ENCODE measurements at regions not wholly inside any gene's neighbourhood (a gene's known extent, or its start where the extent isn't known, plus 50 kb on each side); places are given as distances from the start of the nearest gene placed in this dataset.
"Not testable (repeated sequence)": the region's sequence is repeated elsewhere in the genome, so short reads cannot be mapped to it uniquely, and the experiment has no call there.

DNA sequence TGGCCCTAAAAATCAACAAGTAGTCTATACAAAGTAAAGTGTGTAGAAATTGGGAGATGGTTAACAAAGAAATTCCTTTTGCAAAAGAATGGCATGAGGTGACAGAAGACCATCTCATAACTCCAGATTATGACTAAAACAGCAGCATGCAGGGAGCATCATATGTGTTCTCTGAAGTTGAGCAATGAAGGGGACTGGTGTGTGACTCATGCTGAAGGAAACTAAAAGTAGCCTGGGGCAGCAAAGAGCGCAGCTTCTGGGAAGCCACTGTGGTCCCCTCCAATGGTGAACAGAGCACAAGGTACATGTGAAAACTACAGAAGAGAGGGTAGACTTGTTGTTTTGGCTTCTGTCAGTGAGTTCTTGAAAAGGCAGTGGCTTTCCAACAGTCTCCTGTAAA is 133.4 kb downstream of the MACC1 start:
- Histone ChIP-seq H3K36me3 (replicated peaks; ENCODE audit: control insufficient read depth, insufficient read depth, low read length) (no peaks in the 10 kb centered on the region), H3K4me3 (ENCODE audit: insufficient read depth, low read depth, low read length) (no peak overlapping the region), H3K27me3 (ENCODE audit: control insufficient read depth, insufficient read depth, low read length) (no peaks in the 10 kb centered on the region)
- no peak for DNase-seq

DNA sequence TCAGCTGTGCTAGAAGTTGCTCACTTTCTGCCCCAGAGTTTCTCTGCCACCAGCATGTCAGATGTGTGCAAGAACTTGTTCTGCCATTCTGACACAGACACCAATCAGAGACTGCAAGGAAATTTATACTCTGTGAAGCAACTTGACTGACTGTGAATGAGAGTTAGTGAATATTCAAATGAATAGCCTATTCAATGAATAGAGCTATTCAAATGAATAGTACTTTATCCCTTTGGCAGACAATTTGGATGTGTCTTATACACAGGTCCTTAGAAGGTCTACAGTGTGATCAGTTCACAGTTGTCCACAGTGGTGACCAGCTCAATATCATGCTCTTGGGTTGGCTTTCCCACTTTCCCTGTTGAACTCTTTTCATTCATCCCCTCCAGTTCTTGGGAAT is 138.1 kb downstream of the MACC1 start:
- no peaks in the 10 kb centered on the region for H3K27me3 ChIP-seq (ENCODE audit: control insufficient read depth, insufficient read depth, low read length)
- DNase-seq, result no peak
- no peaks in the 10 kb centered on the region for H3K36me3 ChIP-seq (replicated peaks; ENCODE audit: control insufficient read depth, insufficient read depth, low read length)
- no peak overlapping the region for H3K4me3 ChIP-seq (ENCODE audit: insufficient read depth, low read depth, low read length)

DNA sequence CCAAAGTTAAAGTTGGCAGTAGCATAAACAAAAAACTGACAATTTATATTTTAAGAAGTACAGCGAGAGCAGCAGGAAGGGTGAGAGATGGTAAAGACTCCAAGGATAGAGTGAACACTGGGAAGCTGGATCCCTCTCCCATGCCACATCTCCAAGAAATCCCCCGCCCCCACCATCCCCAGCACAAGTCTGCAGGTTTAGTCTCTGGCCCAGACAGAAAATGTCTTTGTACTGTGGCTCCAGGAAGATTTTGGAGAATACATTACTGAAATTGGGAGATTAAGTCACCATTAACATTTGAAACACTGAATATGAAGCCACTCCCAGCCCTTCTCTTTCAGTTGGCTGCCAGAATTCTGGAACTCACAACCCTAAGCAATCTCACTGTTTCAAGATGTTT is 140.3 kb downstream of the MACC1 start:
- DNase-seq, result no peak
- H3K36me3 ChIP-seq (replicated peaks; ENCODE audit: control insufficient read depth, insufficient read depth, low read length), result no peaks in the 10 kb centered on the region

DNA sequence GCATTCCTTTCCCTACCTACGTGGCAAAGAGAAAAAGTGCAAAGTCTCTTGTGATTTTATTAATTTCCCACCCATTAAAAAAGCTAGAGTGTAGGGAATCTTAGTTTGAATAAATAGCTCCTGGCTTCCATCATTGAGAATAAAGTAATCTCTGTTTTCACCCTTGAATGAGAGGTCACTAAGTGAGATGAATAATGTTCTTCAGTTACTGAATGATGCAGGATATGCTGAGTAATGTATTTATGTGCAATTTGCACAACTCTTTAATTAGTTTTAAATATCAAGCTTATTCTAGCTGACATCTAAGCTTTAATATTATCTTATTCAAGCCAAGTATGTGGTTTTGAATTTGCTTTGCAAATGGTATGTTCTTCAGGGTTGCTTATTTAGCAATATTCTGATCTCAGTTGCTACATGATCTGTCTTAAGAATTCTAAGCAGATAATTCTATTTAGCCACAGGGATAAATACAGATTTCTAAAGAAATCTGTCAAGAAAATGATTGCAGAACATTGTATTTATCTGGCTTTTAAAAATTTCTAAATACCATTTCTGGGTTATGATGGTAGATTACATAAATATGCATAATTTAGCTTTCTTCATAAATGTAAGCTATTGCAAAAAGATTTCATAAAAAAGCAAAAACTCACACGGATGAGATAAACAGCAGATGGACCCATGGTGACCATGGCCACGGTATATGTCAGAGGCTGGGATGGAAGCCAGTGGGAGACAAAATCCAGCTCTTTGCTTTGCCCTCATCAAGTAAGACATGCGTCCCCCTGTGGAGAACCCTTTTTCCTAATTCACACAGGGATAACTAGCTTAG is 141.0 kb downstream of the MACC1 start:
- no peak for DNase-seq
- Histone ChIP-seq H3K4me3 (ENCODE audit: insufficient read depth, low read depth, low read length) (no peak overlapping the region), H3K36me3 (replicated peaks; ENCODE audit: control insufficient read depth, insufficient read depth, low read length) (no peaks in the 10 kb centered on the region), H3K27me3 (ENCODE audit: control insufficient read depth, insufficient read depth, low read length) (no peaks in the 10 kb centered on the region)

More for the DNA sequence above, 140.3 kb downstream of the MACC1 start:
- no peak overlapping the region for H3K4me3 ChIP-seq (ENCODE audit: insufficient read depth, low read depth, low read length)
- H3K27me3 ChIP-seq (ENCODE audit: control insufficient read depth, insufficient read depth, low read length), result no peaks in the 10 kb centered on the region

DNA sequence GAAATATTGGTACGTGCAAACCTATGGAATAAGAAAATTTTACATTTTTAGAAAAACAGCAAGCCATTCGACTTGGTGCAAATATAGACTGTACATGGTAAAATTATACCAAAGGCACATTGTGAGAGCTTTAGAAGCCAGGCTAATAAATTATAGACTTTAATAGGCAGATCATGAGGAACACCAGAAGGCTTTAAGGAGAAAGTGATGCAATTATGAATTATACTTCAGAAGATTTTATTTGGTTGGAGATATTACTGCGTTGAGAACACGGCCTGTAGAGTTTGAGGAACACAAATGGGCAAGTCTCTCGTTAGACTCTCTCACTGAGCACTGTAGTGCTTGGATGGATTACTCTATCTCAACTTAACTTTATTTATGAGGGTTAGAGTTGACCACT is 141.7 kb downstream of the MACC1 start:
- Histone ChIP-seq H3K36me3 (replicated peaks; ENCODE audit: control insufficient read depth, insufficient read depth, low read length) (no peaks in the 10 kb centered on the region), H3K27me3 (ENCODE audit: control insufficient read depth, insufficient read depth, low read length) (no peaks in the 10 kb centered on the region), H3K4me3 (ENCODE audit: insufficient read depth, low read depth, low read length) (no peak overlapping the region)
- no peak for DNase-seq

DNA sequence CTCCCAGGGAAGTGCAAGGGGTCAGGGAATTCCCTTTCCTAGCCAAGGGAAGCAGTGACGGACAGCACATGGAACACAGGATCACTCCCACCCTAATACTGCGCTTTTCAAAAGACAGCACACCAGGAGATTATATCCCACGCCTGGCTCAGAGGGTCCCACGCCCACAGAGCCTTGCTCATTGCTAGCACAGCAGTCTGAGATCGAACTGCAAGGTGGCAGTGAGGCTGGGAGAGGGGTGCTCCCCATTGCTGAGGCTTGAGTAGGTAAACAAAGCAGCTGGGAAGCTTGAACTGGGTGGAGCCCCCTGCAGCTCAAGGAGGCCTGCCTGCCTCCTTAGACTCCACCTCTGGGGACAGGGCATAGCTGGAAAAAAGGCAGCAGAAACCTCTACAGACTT is 149.2 kb downstream of the MACC1 start:
- not testable (repeated sequence) for DNase-seq; H3K36me3 ChIP-seq (replicated peaks; ENCODE audit: control insufficient read depth, insufficient read depth, low read length); H3K4me3 ChIP-seq (ENCODE audit: insufficient read depth, low read depth, low read length); H3K27me3 ChIP-seq (ENCODE audit: control insufficient read depth, insufficient read depth, low read length)

DNA sequence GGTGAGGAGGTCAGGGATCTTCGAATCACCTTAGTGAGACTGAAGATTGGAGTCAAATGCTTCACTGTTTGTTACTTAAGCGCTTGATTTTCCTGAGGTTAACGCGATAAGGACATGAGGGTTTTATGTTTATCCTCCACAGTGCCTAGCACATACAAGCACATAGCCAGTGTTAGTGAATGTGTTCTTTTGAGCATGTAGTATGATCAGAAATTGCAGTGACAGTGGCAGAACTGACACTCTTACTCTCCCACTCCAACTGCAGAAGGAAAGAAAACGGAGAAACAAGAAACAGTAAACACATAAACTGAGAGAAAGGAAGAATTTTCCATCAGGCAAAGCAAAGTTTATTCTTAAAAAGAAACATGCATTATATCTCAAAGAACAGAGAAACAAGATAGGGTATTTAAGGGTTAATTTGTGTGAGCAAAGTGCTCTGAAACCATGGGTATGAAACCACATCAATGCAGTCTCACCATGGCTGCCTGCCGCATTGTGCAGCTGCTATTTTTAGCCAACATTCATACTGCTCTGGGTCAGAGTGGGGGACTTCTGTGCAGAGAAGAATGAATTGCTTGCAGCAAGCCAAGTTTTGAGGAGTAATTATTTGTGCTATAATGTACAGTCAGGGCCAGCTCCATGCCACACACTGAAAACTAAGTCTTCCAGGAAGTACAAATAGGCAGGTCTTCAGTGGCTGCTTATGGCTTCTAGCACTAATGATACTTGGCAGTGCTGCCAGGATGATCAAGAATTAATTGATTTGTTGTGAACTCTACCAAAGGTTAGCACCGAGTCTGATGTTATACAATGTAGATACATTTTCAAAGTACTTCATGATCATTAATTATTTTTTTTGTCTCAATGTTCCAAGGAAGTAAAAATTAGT is 152.0 kb downstream of the MACC1 start:
- no peak overlapping the region for H3K4me3 ChIP-seq (ENCODE audit: insufficient read depth, low read depth, low read length)
- no peak for DNase-seq
- H3K27me3 ChIP-seq (ENCODE audit: control insufficient read depth, insufficient read depth, low read length), result no peaks in the 10 kb centered on the region
- peaks cover 2% of the 10 kb centered on the region; the same call in 1 of the 2 replicates for H3K36me3 ChIP-seq (replicated peaks; ENCODE audit: control insufficient read depth, insufficient read depth, low read length)

DNA sequence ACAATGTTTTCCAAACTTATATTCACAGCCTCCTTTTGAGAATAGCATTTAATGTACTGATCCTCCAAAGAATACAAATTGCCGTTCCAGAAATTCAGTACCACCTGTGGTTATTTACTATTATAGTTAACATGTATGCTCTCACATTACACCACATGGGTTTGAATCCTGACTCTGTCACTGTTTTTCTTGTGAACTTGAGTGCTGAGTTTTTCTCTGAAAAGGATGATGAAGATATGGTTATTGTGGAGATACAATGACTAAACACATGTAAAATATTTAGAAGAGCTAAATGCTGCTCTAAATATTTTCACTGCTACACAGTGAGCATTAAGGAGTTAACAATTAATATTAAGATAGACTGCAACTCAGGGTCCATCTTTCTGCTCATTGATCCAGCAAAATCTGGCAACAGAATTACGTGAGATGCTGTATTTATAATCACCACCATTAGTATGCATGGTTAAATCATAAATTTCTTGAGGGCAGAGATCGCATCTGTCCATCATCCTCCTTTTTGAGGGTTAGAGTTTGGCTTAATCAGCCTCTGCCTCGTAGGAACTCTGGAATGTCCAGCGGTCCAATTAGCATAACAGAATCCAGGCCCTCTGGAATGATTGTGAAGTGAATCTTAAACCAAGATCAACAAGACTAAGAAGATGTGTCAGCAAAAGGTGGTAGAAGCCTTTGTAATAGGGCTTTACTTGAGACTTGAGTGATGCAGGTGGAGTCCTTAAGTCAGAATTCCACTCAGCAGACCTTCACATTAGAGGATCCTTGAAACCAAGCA is 152.8 kb downstream of the MACC1 start:
- Histone ChIP-seq H3K27me3 (ENCODE audit: control insufficient read depth, insufficient read depth, low read length) (no peaks in the 10 kb centered on the region), H3K4me3 (ENCODE audit: insufficient read depth, low read depth, low read length) (no peak overlapping the region), H3K36me3 (replicated peaks; ENCODE audit: control insufficient read depth, insufficient read depth, low read length) (peaks cover 2% of the 10 kb centered on the region; the same call in 1 of the 2 replicates)
- no peak for DNase-seq

DNA sequence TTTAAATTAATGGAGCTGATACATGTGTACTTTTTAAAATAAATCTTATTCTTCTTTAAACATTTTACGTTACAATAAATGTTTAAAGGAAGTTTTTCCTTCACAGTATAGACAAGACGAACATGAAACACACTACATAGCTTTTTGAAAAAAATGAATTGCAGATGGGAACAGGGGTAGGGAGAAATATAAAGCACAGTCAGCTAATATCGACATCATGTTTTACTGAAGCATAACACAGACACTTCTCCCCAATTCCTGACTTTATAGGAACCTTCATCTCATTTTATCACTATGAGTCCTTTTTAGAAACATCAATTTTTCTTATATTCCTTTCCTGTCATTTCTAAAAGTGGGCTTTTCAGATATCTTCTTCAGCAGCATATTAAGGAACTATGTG is 153.5 kb downstream of the MACC1 start:
- Histone ChIP-seq H3K4me3 (ENCODE audit: insufficient read depth, low read depth, low read length) (no peak overlapping the region), H3K36me3 (replicated peaks; ENCODE audit: control insufficient read depth, insufficient read depth, low read length) (peaks cover 2% of the 10 kb centered on the region; the same call in 1 of the 2 replicates), H3K27me3 (ENCODE audit: control insufficient read depth, insufficient read depth, low read length) (no peaks in the 10 kb centered on the region)
- no peak for DNase-seq

DNA sequence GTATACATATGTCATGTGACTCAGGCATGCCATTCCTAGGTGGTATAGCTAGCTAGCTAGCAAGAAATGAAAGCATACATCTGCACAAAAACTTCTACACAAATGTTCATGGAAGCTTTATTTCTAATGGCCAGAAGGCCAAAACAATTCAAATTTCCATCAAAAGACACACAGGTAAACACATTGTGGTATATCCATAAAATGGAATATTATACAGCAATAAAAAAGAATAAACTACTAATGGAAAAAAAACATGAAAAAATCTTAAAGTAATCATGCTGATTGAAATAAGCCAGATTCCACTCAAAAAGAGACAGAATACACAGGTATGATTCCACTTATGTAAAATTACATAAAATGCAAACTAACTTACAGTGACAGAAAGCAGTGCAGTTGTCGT is 154.3 kb downstream of the MACC1 start:
- no peak for DNase-seq
- H3K36me3 ChIP-seq (replicated peaks; ENCODE audit: control insufficient read depth, insufficient read depth, low read length), result 0 out of 2 replicates have a peak, but pooled peaks cover 2% of the 10 kb centered on the region
- no peaks in the 10 kb centered on the region for H3K27me3 ChIP-seq (ENCODE audit: control insufficient read depth, insufficient read depth, low read length)
- no peak overlapping the region for H3K4me3 ChIP-seq (ENCODE audit: insufficient read depth, low read depth, low read length)

DNA sequence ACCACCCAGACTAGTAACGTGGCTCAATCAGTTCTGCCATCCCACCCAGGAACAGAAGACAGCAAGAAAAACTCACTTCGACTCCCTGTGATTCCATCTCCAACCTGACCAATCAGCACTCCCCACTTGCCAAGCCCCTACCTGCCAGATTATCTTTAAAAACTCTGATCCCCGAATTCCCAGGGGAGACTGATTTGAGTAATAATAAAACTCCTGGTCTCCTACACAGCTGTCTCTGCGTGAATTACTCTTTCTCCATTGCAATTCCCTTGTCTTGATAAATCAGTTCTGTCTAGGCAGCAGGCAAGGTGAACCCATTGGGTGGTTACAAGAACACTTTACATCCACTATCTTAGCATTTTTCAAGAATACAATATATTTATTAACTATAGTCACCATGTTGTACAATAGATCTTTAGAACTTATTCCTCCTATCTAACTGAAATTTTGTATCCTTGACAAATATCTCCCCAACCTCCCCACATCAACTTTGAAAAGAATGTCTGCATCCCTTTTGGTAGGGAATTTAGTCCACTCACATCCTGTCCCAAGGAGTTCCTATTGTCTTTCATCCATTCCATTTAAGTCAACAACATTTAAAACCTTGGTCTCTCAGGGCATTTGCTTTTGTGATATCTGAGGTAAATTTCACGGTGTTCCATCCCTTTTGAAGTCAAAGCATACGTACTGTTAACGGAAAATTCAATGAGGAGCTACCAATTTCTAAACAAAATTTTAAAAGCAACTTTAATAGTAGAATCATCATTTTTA is 163.7 kb downstream of the MACC1 start:
- Histone ChIP-seq H3K27me3 (ENCODE audit: control insufficient read depth, insufficient read depth, low read length) (no peaks in the 10 kb centered on the region), H3K36me3 (replicated peaks; ENCODE audit: control insufficient read depth, insufficient read depth, low read length) (no peaks in the 10 kb centered on the region), H3K4me3 (ENCODE audit: insufficient read depth, low read depth, low read length) (no peak overlapping the region)
- DNase-seq, result peak; percentile 57

DNA sequence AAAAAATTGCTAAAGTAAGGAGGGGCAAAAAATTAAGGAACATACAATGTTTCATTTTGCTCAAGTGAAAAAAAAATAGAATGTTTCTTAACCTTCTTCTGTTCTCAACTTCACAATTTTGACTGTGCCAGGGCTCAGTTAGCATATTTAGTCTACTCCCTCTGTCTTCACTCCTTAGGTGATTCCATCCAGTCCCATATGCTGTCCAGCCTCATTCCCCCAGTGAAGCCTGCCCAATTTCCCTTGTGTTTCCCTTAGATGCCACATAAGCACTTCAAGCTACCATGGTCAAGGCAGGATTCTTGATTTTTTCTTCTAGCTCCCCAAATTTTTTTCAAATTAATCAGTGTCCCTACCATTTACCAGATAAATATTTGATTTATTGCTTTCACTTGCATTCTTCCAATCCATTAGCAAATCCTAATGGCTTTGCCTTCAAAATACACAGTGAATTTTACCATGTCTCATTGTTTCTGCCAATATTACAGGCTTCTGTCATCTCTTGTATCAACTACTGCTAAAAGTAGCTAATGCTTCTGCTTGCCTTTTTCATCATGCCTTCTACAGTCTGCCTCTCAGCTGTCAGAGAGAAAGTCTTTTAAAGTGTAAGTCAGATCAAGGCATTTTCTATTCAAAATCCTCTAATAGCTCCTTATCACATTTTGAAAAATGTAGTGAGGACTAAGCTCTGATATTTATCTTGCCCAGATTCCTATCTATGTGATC is 166.8 kb downstream of the MACC1 start:
- Histone ChIP-seq H3K36me3 (replicated peaks; ENCODE audit: control insufficient read depth, insufficient read depth, low read length) (no peaks in the 10 kb centered on the region), H3K4me3 (ENCODE audit: insufficient read depth, low read depth, low read length) (no peak overlapping the region), H3K27me3 (ENCODE audit: control insufficient read depth, insufficient read depth, low read length) (no peaks in the 10 kb centered on the region)
- DNase-seq, result no peak

DNA sequence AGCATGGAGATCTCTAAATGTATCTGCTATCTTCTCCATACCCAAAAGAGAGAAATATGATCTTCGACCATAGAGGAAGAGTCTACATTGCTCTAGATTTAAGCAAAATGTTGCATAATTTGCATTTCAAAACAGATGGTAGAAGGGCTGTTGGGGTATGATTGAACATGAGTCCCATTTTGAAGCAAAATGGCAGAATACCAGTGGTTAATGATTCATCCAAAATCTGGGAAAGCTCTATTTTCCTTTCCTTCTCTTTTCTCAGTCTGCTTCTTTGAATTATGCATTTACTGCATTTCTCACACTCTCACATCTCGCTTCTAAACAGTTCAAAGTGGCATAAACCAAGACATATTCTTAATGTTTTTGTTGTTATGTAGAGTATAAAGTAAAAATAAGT is 178.5 kb downstream of the MACC1 start:
- H3K27me3 ChIP-seq (ENCODE audit: control insufficient read depth, insufficient read depth, low read length), result no peaks in the 10 kb centered on the region
- DNase-seq, result no peak

More for the DNA sequence above, 178.5 kb downstream of the MACC1 start:
- Histone ChIP-seq H3K36me3 (replicated peaks; ENCODE audit: control insufficient read depth, insufficient read depth, low read length) (peaks cover 1% of the 10 kb centered on the region; the same call in 1 of the 2 replicates), H3K4me3 (ENCODE audit: insufficient read depth, low read depth, low read length) (no peak overlapping the region)

Measured in H7 (cell line).